GM12891 (cell line): ENCODE measurements at regions not wholly inside any gene's neighbourhood (a gene's known extent, or its start where the extent isn't known, plus 50 kb on each side); places are given as distances from the start of the nearest gene placed in this dataset.

Experiments used
- PAX5 ChIP-seq: IDR thresholded peaks from 2 replicates; pipeline ENCODE4 v1.6.1; 2011; ENCODE audit warnings: low read length, moderate library complexity, mild to moderate bottlenecking; ENCODE audit not compliant: insufficient read depth, severe bottlenecking
- POLR2A ChIP-seq: IDR thresholded peaks from 2 replicates; pipeline ENCODE4 v1.6.1; 2011; ENCODE audit warnings: low read depth, low read length, control low read depth
- POLR2AphosphoS5 ChIP-seq: IDR thresholded peaks from 2 replicates; pipeline ENCODE4 v1.6.1; 2011; ENCODE audit warnings: low read depth, low read length, control low read depth
- POU2F2 ChIP-seq: IDR thresholded peaks from 2 replicates; pipeline ENCODE4 v1.6.1; 2011; ENCODE audit warnings: low read depth, mild to moderate bottlenecking, control low read depth, low read length, moderate library complexity
- SPI1 ChIP-seq: IDR thresholded peaks from 2 replicates; pipeline ENCODE4 v1.6.1; 2011; ENCODE audit warnings: low read depth, low read length, control low read depth
- TAF1 ChIP-seq: IDR thresholded peaks from 2 replicates; pipeline ENCODE4 v1.6.1; 2011; ENCODE audit warnings: low read depth, low read length, control low read depth

DNA sequence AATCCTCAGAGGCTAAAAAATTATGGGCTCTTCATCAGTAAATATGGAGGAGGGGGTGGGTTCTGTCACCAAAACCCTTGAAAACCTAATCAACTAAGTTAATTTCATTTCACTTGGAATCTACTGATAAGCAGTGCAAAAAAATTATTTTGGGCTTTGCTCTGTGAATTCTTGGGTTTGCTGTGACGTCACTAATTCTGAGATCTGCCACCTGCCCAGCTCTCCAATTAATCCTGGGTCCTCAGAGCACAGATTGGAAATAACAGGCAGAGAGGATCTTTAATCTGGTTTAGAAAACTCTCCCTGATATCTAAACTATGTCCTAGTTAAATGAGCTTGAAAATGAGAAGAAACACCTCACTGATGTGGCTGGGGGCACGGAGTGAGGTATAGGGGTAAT, 903.2 kb downstream of the AACS start:
- TF ChIP-seq POLR2A (no peak), POLR2AphosphoS5 (no peak), TAF1 (no peak), SPI1 (no peak), POU2F2 (no peak), PAX5 (no peak)
